SJCRH30 (cell line): ENCODE measurements at regions not wholly inside any gene's neighbourhood (a gene's known extent, or its start where the extent isn't known, plus 50 kb on each side); places are given as distances from the start of the nearest gene placed in this dataset.
"Not testable (repeated sequence)": the region's sequence is repeated elsewhere in the genome, so short reads cannot be mapped to it uniquely, and the experiment has no call there.

ENCODE experiments used
- DNase-seq, 2 experiments: peaks; one replicate each; pipeline ENCODE4 v3.0.0-alpha.2; 2015 to 2020
- H3K27ac ChIP-seq: fragments of 250-450 bp; sonication (Bioruptor Pico); 2 replicates; pipeline ENCODE4 v1.5.1; 2020; ENCODE audit warnings: mild to moderate bottlenecking, moderate library complexity
- H3K27me3 ChIP-seq: fragments of 250-450 bp; sonication (Bioruptor Pico); 2 replicates; pipeline ENCODE4 v1.5.1; 2020; ENCODE audit warnings: mild to moderate bottlenecking, moderate library complexity
- H3K36me3 ChIP-seq: fragments of 250-450 bp; sonication (Bioruptor Pico); 2 replicates; pipeline ENCODE4 v1.5.1; 2020; ENCODE audit warnings: mild to moderate bottlenecking, moderate library complexity
- H3K4me1 ChIP-seq: fragments of 250-450 bp; sonication (Bioruptor Pico); 2 replicates; pipeline ENCODE4 v1.5.1; 2020; ENCODE audit warnings: mild to moderate bottlenecking, moderate library complexity
- H3K4me3 ChIP-seq: fragments of 250-450 bp; sonication (Bioruptor Pico); 2 replicates; pipeline ENCODE4 v1.5.1; 2020; ENCODE audit warnings: mild to moderate bottlenecking, moderate library complexity
- H3K9me3 ChIP-seq: fragments of 250-450 bp; sonication (Bioruptor Pico); replicated peaks from 2 replicates; pipeline ENCODE4 v1.5.1; 2020; ENCODE audit warnings: mild to moderate bottlenecking, moderate library complexity

DNA sequence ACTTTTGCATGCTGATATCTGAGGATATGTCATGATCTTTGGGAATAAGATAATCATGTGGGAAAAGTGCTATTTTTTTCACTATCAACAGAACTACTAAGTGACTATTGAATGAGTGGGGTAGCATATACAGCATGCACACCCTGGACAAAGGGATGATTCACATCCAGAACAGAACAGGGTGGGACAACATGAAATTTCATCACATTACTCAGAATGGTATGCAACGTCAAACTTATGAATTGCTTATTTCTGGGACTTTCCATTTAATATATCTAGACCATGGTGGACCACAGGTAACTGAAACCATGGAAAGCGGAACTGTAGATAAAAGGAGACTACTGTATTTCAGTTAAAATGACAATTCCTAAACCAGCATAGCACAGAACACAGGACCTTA lies 370.0 kb downstream of the HINT1 start:
- Histone ChIP-seq H3K27ac (no peak overlapping the region), H3K36me3 (no peaks in the 10 kb centered on the region), H3K4me1 (no peaks in the 10 kb centered on the region), H3K27me3 (no peaks in the 10 kb centered on the region), H3K9me3 (no peaks in the 10 kb centered on the region; the same call in 1 of the 2 replicates), H3K4me3 (no peak overlapping the region)
- no peak for DNase-seq

DNA sequence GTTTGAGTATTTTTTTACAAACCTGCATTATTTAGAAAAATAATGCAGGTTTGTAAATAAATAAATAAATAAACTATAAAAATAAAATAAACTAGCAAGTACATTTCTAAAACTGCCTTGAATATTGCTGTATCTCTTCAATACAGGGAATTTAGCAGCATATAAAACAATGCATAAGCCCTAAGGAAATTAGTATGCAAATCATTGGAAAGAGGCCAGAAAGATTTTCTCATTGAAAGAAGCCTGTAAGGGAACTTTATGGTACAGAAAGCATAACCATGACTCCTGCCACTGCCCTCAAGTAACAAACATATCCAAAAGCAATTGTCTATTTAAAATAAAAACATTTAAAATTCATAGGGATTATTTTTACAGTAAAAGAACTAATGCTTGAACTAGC lies 387.3 kb downstream of the HINT1 start:
- Histone ChIP-seq H3K27me3 (no peaks in the 10 kb centered on the region), H3K9me3 (no peaks in the 10 kb centered on the region), H3K36me3 (no peaks in the 10 kb centered on the region), H3K4me1 (no peaks in the 10 kb centered on the region), H3K4me3 (no peak overlapping the region), H3K27ac (no peak overlapping the region)
- DNase-seq = no peak

- Histone ChIP-seq H3K36me3 (no peaks in the 10 kb centered on the region), H3K9me3 (no peaks in the 10 kb centered on the region), H3K27ac (no peak overlapping the region), H3K27me3 (no peaks in the 10 kb centered on the region), H3K4me1 (no peaks in the 10 kb centered on the region), H3K4me3 (no peak overlapping the region)
- no peak for DNase-seq
Measured at GRCh38 chr5:130773813-130774212, 391.2 kb downstream of the HINT1 start.

DNA sequence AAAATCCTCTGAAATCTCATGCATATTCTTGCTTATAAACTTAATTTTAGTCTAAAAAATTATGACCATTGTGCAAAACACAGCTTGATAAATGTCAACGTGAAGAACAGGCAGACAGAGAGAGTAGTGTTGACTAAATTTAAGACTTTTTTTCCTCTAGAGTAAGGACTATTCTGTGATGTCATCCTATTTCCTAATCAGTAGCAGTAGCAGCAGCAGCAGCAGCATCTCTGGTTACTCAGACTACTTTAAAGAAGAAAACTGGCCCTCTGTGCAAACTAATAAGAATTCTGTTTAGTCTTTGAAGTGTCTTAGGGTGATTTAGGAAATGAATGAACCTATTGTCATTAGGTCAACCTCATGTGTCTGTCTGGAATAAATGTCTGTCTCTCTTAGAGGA lies 403.0 kb downstream of the HINT1 start:
- Histone ChIP-seq H3K9me3 (no peaks in the 10 kb centered on the region; the same call in 1 of the 2 replicates), H3K4me1 (no peaks in the 10 kb centered on the region), H3K4me3 (no peak overlapping the region), H3K27ac (no peak overlapping the region), H3K27me3 (no peaks in the 10 kb centered on the region), H3K36me3 (no peaks in the 10 kb centered on the region)
- no peak for DNase-seq

GRCh38 chr5:130759061-130759460 lies 406.0 kb downstream of the HINT1 start:
- Histone ChIP-seq H3K4me1 (no peaks in the 10 kb centered on the region), H3K4me3 (no peak overlapping the region), H3K9me3 (no peaks in the 10 kb centered on the region), H3K27me3 (no peaks in the 10 kb centered on the region), H3K36me3 (no peaks in the 10 kb centered on the region), H3K27ac (no peak overlapping the region)
- DNase-seq = no peak

GRCh38 chr5:130747556-130747955 lies 417.5 kb downstream of the HINT1 start:
- H3K4me3 ChIP-seq = no peak overlapping the region
- H3K27ac ChIP-seq = no peak overlapping the region
- no peaks in the 10 kb centered on the region for H3K27me3 ChIP-seq
- H3K9me3 ChIP-seq = no peaks in the 10 kb centered on the region
- H3K4me1 ChIP-seq = no peaks in the 10 kb centered on the region
- DNase-seq = no peak
- no peaks in the 10 kb centered on the region for H3K36me3 ChIP-seq

DNA sequence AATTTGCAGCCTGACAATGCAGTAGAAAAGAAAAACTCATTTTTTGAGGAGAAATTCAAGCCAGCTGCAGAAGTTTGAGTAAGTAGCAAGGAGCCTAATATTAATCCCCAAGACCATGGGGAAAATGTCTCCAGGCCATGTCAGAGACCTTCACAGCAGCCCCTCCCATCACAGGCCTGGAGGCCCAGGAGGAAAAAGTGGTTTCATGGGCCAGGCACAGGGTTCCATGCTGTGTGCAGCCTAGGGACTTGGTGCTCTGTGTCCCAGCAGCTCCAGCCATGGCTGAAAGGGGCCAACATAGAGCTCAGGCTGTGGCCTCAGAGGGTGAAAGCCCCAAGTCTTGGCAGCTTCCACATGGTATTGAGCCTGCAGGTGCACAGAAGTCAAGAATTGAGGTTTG lies 418.4 kb downstream of the HINT1 start:
- H3K4me1 ChIP-seq, H3K9me3 ChIP-seq, H3K27ac ChIP-seq, H3K4me3 ChIP-seq, H3K36me3 ChIP-seq, DNase-seq, H3K27me3 ChIP-seq: not testable (repeated sequence)

- Histone ChIP-seq H3K4me1 (no peaks in the 10 kb centered on the region), H3K9me3 (no peaks in the 10 kb centered on the region), H3K27me3 (no peaks in the 10 kb centered on the region), H3K36me3 (no peaks in the 10 kb centered on the region), H3K27ac (no peak overlapping the region), H3K4me3 (no peak overlapping the region)
- no peak for DNase-seq
Measured at GRCh38 chr5:130743092-130743491, 422.0 kb downstream of the HINT1 start.

- Histone ChIP-seq H3K27me3 (no peaks in the 10 kb centered on the region), H3K4me3 (no peak overlapping the region), H3K4me1 (no peaks in the 10 kb centered on the region), H3K36me3 (no peaks in the 10 kb centered on the region), H3K9me3 (no peaks in the 10 kb centered on the region), H3K27ac (no peak overlapping the region)
- DNase-seq = no peak
Measured at GRCh38 chr5:130740047-130740569, 424.9 kb downstream of the HINT1 start.

DNA sequence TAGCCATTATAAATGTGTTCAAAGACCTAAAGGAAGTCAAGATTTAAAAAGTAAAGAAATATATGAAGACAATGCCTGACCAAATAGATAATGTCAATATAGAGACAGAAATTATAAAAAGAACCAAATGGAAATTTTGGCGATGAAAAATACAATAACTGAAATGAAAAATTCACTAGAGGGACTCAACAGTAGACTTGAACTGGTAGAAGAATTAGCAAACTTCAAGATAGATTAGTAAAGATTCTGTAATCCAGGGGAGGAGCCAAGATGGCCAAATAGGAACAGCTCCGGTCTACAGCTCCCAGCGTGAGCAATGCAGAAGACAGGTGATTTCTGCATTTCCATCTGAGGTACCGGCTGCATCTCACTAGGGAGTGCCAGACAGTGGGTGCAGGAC lies 433.2 kb downstream of the HINT1 start:
- H3K4me3 ChIP-seq = no peak overlapping the region
- no peaks in the 10 kb centered on the region; the same call in 1 of the 2 replicates for H3K27me3 ChIP-seq
- H3K4me1 ChIP-seq = no peaks in the 10 kb centered on the region
- H3K9me3 ChIP-seq = no peaks in the 10 kb centered on the region
- no peaks in the 10 kb centered on the region for H3K36me3 ChIP-seq
- H3K27ac ChIP-seq = no peak overlapping the region
- no peak for DNase-seq

- Histone ChIP-seq H3K4me1 (no peaks in the 10 kb centered on the region), H3K9me3 (no peaks in the 10 kb centered on the region), H3K27ac (no peak overlapping the region), H3K36me3 (no peaks in the 10 kb centered on the region), H3K27me3 (no peaks in the 10 kb centered on the region; the same call in 1 of the 2 replicates), H3K4me3 (no peak overlapping the region)
- DNase-seq = no peak
Measured at GRCh38 chr5:130729541-130729940, 435.5 kb downstream of the HINT1 start.

- H3K4me1 ChIP-seq = no peaks in the 10 kb centered on the region
- DNase-seq = no peak
- H3K27ac ChIP-seq = no peak overlapping the region
- no peak overlapping the region for H3K4me3 ChIP-seq
- no peaks in the 10 kb centered on the region for H3K9me3 ChIP-seq
- no peaks in the 10 kb centered on the region; the same call in 1 of the 2 replicates for H3K27me3 ChIP-seq
- H3K36me3 ChIP-seq = no peaks in the 10 kb centered on the region
Measured at GRCh38 chr5:130727830-130728229, 437.2 kb downstream of the HINT1 start.

DNA sequence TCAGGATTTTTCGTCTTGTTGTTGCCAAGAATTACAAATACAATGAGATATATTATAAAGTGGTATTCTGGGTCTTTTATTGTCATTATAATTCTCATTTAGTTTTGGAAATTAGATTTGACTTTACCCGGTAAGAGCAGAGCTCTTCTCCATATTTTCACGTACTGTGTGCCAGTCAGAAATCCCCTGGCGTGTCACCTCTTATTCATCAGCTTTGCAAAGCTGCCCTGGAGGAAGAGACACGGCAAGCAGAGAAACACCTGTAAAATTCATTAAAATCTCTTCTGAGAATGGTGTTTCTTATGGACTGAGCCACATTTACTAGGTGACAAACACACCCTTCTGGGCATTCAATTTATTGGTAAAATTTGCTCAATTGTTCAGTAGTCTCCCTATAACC lies 440.4 kb downstream of the HINT1 start:
- no peaks in the 10 kb centered on the region for H3K4me1 ChIP-seq
- H3K27ac ChIP-seq = no peak overlapping the region
- H3K27me3 ChIP-seq = no peaks in the 10 kb centered on the region; the same call in 1 of the 2 replicates
- no peaks in the 10 kb centered on the region for H3K9me3 ChIP-seq
- no peaks in the 10 kb centered on the region for H3K36me3 ChIP-seq
- no peak for DNase-seq
- no peak overlapping the region for H3K4me3 ChIP-seq

GRCh38 chr5:130720355-130720754 lies 444.7 kb downstream of the HINT1 start:
- Histone ChIP-seq H3K4me3 (no peak overlapping the region), H3K27me3 (no peaks in the 10 kb centered on the region), H3K9me3 (no peaks in the 10 kb centered on the region; the same call in 1 of the 2 replicates), H3K27ac (no peak overlapping the region), H3K36me3 (no peaks in the 10 kb centered on the region), H3K4me1 (no peaks in the 10 kb centered on the region)
- peak in 1 of 2 experiments; percentile 69 for DNase-seq

- no peak for DNase-seq
- no peaks in the 10 kb centered on the region for H3K4me1 ChIP-seq
- H3K4me3 ChIP-seq = no peak overlapping the region
- H3K9me3 ChIP-seq = no peaks in the 10 kb centered on the region; the same call in 1 of the 2 replicates
- H3K36me3 ChIP-seq = no peaks in the 10 kb centered on the region
- H3K27me3 ChIP-seq = no peaks in the 10 kb centered on the region
- H3K27ac ChIP-seq = no peak overlapping the region
Measured at GRCh38 chr5:130715541-130715940, 449.5 kb downstream of the HINT1 start.

GRCh38 chr5:130714200-130714599 lies 450.9 kb downstream of the HINT1 start:
- H3K4me1 ChIP-seq = no peaks in the 10 kb centered on the region
- no peaks in the 10 kb centered on the region for H3K36me3 ChIP-seq
- no peak overlapping the region for H3K27ac ChIP-seq
- DNase-seq = no peak
- H3K27me3 ChIP-seq = no peaks in the 10 kb centered on the region
- H3K9me3 ChIP-seq = no peaks in the 10 kb centered on the region; the same call in 1 of the 2 replicates
- H3K4me3 ChIP-seq = no peak overlapping the region
